SHP77 (cell line): ENCODE measurements at regions not wholly inside any gene's neighbourhood (a gene's known extent, or its start where the extent isn't known, plus 50 kb on each side); places are given as distances from the start of the nearest gene placed in this dataset.
"Not testable (repeated sequence)": the region's sequence is repeated elsewhere in the genome, so short reads cannot be mapped to it uniquely, and the experiment has no call there.

Experiments used
- DNase-seq, 2 experiments: peaks; one replicate each; lab custom pipeline; 2025; lab: John Stamatoyannopoulos, UW

- DNase-seq = no peak
Measured at GRCh38 chr7:57198801-57199200, 66.6 kb upstream of the ZNF479 start.

GRCh38 chr7:57199252-57199651 lies 67.0 kb upstream of the ZNF479 start:
- DNase-seq = no peak

GRCh38 chr7:57201021-57201894 lies 69.0 kb upstream of the ZNF479 start:
- DNase-seq = no peak

- no peak for DNase-seq
Measured at GRCh38 chr7:57201895-57202210, 69.6 kb upstream of the ZNF479 start.

- no peak for DNase-seq
Measured at GRCh38 chr7:57202274-57202673, 70.0 kb upstream of the ZNF479 start.

GRCh38 chr7:57203161-57203791 lies 71.0 kb upstream of the ZNF479 start:
- no peak for DNase-seq

GRCh38 chr7:57203858-57204257 lies 71.6 kb upstream of the ZNF479 start:
- not testable (repeated sequence) for DNase-seq

GRCh38 chr7:57204411-57204811 lies 72.2 kb upstream of the ZNF479 start:
- no peak for DNase-seq

- no peak for DNase-seq
Measured at GRCh38 chr7:57205000-57205399, 72.8 kb upstream of the ZNF479 start.

- no peak for DNase-seq
Measured at GRCh38 chr7:57207836-57208235, 75.6 kb upstream of the ZNF479 start.

- DNase-seq = no peak
Measured at GRCh38 chr7:57210212-57210611, 78.0 kb upstream of the ZNF479 start.

- no peak for DNase-seq
Measured at GRCh38 chr7:57210871-57211270, 78.6 kb upstream of the ZNF479 start.

- no peak for DNase-seq
Measured at GRCh38 chr7:57211428-57212100, 79.3 kb upstream of the ZNF479 start.

- DNase-seq = no peak
Measured at GRCh38 chr7:57215423-57215822, 83.2 kb upstream of the ZNF479 start.

GRCh38 chr7:57216340-57216739 lies 84.1 kb upstream of the ZNF479 start:
- DNase-seq = no peak

GRCh38 chr7:57218196-57218716 lies 86.0 kb upstream of the ZNF479 start:
- no peak for DNase-seq

- DNase-seq = no peak
Measured at GRCh38 chr7:57220746-57221145, 88.5 kb upstream of the ZNF479 start.

GRCh38 chr7:57225666-57226065 lies 93.4 kb upstream of the ZNF479 start:
- DNase-seq = no peak

- not testable (repeated sequence) for DNase-seq
Measured at GRCh38 chr7:57241236-57241635, 109.0 kb upstream of the ZNF479 start.

- DNase-seq = not testable (repeated sequence)
Measured at GRCh38 chr7:57243551-57243950, 111.3 kb upstream of the ZNF479 start.

GRCh38 chr7:57244345-57244980 lies 112.2 kb upstream of the ZNF479 start:
- not testable (repeated sequence) for DNase-seq

- DNase-seq = no peak
Measured at GRCh38 chr7:57245206-57245605, 113.0 kb upstream of the ZNF479 start.
